GM23248 (cell line): ENCODE measurements at regions not wholly inside any gene's neighbourhood (a gene's known extent, or its start where the extent isn't known, plus 50 kb on each side); places are given as distances from the start of the nearest gene placed in this dataset.

ENCODE experiments used
- DNase-seq: peaks from one replicate; pipeline ENCODE4 v3.0.0-alpha.2; 2015
- H2AFZ ChIP-seq: fragments of 200-600 bp; sonication (generic); 2 replicates; pipeline ENCODE4 v1.6.1; 2016; ENCODE audit warnings: antibody characterized with exemption
- H3F3A ChIP-seq: fragments of 200-600 bp; sonication (generic); 2 replicates; pipeline ENCODE4 v1.6.1; 2016; ENCODE audit warnings: mild to moderate bottlenecking, antibody characterized with exemption, mixed run types; ENCODE audit not compliant: insufficient read depth
- H3K27ac ChIP-seq: fragments of 200-600 bp; sonication (generic); 2 replicates; pipeline ENCODE4 v1.5.1; 2016; ENCODE audit warnings: mild to moderate bottlenecking
- H3K27me3 ChIP-seq: fragments of 200-600 bp; sonication (generic); replicated peaks from 2 replicates; pipeline ENCODE4 v1.6.1; 2016; ENCODE audit warnings: mild to moderate bottlenecking; ENCODE audit not compliant: insufficient read depth
- H3K36me3 ChIP-seq: fragments of 200-600 bp; sonication (generic); 2 replicates; pipeline ENCODE4 v1.6.1; 2016; ENCODE audit warnings: low read depth, mild to moderate bottlenecking
- H3K4me1 ChIP-seq: fragments of 200-600 bp; sonication (generic); 2 replicates; pipeline ENCODE4 v1.6.1; 2016; ENCODE audit warnings: mild to moderate bottlenecking; ENCODE audit not compliant: insufficient read depth
- H3K4me2 ChIP-seq: fragments of 200-600 bp; sonication (generic); one replicate; pipeline ENCODE4 v1.6.1; 2016; ENCODE audit warnings: mild to moderate bottlenecking; ENCODE audit not compliant: unreplicated experiment
- H3K4me3 ChIP-seq: fragments of 200-600 bp; sonication (generic); 2 replicates; pipeline ENCODE4 v1.5.1; 2016; ENCODE audit warnings: mild to moderate bottlenecking
- H3K79me2 ChIP-seq: fragments of 200-600 bp; sonication (generic); 2 replicates; pipeline ENCODE4 v1.6.1; 2016; ENCODE audit warnings: mild to moderate bottlenecking; ENCODE audit not compliant: insufficient read depth
- H3K9ac ChIP-seq: fragments of 200-600 bp; sonication (generic); 2 replicates; pipeline ENCODE4 v1.6.1; 2016; ENCODE audit warnings: mild to moderate bottlenecking
- H3K9me2 ChIP-seq: fragments of 200-600 bp; sonication (generic); 2 replicates; pipeline ENCODE4 v1.6.1; 2016; ENCODE audit warnings: mixed run types, mild to moderate bottlenecking, moderate library complexity; ENCODE audit not compliant: insufficient read depth
- H3K9me3 ChIP-seq: fragments of 200-600 bp; sonication (generic); one replicate; pipeline ENCODE4 v1.6.1; 2017; ENCODE audit warnings: low read depth
- H4K20me1 ChIP-seq: fragments of 200-600 bp; sonication (generic); 2 replicates; pipeline ENCODE4 v1.6.0; 2016; ENCODE audit not compliant: insufficient read depth
- EZH2 ChIP-seq: fragments of 200-600 bp; sonication (generic); IDR thresholded peaks from 2 replicates; pipeline ENCODE4 v1.6.1; 2018; ENCODE audit warnings: antibody characterized with exemption, mild to moderate bottlenecking; ENCODE audit not compliant: insufficient read depth, poor library complexity, severe bottlenecking
- EZH2phosphoT487 ChIP-seq: fragments of 200-600 bp; sonication (generic); IDR thresholded peaks from 2 replicates; pipeline ENCODE4 v1.6.1; 2018; ENCODE audit warnings: antibody characterized with exemption, moderate library complexity, mild to moderate bottlenecking, low read depth; ENCODE audit not compliant: insufficient read depth
- WGBS, 2 experiments: methylation state at CpG; one replicate each; pipeline ENCODE4 v1.1.6; 2015 to 2017; ENCODE audit warnings: low lambda C conversion rate in 2 of 2, low coverage in 1 of 2; ENCODE audit errors: missing lambda C conversion rate in 2 of 2; 5-methylcytosine and 5-hydroxymethylcytosine counted together
- in situ Hi-C: fragments of 300-500 bp; cut with MboI; formaldehyde crosslinking; loops from 2 replicates; pipeline ENCODE4 v1.15.0; 2020

DNA sequence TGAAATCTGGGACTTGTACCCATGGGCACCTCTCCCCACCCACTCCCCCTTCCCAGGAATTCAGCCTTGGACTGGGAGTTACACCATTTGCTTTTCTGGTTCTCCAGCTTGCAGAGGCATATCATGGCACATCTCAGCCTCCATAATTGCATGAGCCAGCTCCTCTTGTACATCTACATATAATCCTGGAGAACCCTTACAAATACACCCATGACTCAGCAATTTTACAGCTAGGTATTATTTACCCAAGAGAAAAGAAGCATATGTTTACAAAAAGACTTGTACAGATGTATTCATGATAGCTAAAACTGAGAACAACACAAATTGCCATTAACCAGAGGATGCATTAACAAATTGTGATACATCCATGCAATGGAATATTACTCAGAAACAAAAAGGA, 58.4 kb downstream of the RPLP1 start:
- Histone ChIP-seq H2AFZ (no peak overlapping the region), H3K4me1 (peaks cover 5% of the 10 kb centered on the region; the same call in 1 of the 2 replicates), H3K27ac (no peak overlapping the region), H3K9me2 (no peaks in the 10 kb centered on the region), H4K20me1 (no peaks in the 10 kb centered on the region), H3K9ac (no peak overlapping the region), H3K9me3 (no peaks in the 10 kb centered on the region), H3K79me2 (no peaks in the 10 kb centered on the region), H3K36me3 (no peaks in the 10 kb centered on the region), H3K27me3 (peaks cover 8% of the 10 kb centered on the region), H3K4me2 (no peak overlapping the region), H3F3A (peaks cover 6% of the 10 kb centered on the region; the same call in 1 of the 2 replicates), H3K4me3 (no peak overlapping the region)
- in situ Hi-C loops = no loop called here
- no peak for DNase-seq
- TF ChIP-seq EZH2phosphoT487 = no peak
- no peak for TF ChIP-seq EZH2

DNA sequence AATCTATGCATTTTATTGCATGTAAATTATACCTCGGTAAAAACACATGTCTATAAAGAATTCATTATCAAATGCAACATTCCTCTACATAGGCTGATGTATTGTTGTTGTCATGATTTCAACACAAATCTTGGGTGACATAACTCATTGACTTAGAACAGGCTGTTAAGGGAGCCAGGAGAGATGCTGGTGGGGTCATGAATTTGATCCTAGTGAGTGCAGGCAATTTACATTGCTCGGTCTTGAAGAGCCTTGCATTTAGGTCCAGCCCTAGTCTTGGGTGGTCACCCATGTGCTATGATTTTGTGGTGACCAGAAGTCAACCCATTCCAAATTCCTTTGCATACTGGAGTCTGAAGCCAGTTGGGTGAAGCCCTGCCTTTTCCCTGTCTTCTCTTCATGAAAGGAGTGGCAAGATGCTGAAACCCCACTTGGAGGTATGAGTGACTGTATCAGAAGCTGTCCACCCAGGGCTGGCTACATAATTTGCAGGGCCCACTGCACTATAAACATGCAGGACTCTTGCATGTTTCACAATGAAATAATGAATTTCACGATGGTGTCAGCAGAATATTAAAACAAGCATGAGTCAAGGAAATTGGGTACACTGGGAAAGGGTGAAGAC, 59.2 kb downstream of the RPLP1 start:
- Histone ChIP-seq H3K4me3 (no peak overlapping the region), H3K36me3 (no peaks in the 10 kb centered on the region), H3K4me2 (no peak overlapping the region), H2AFZ (no peak overlapping the region), H3K9me2 (no peaks in the 10 kb centered on the region), H3K27me3 (peaks cover 11% of the 10 kb centered on the region), H3K9me3 (no peaks in the 10 kb centered on the region), H3K9ac (no peak overlapping the region), H4K20me1 (no peaks in the 10 kb centered on the region), H3K79me2 (no peaks in the 10 kb centered on the region), H3K4me1 (peaks cover 5% of the 10 kb centered on the region; the same call in 1 of the 2 replicates), H3K27ac (no peak overlapping the region), H3F3A (peaks cover 6% of the 10 kb centered on the region; the same call in 1 of the 2 replicates)
- TF ChIP-seq EZH2phosphoT487 (no peak), EZH2 (no peak)
- DNase-seq = no peak
- 60 to 64% methylated on average over 3 of the region's 3 CpGs for WGBS, 2 experiments
- in situ Hi-C loops = no loop called here

DNA sequence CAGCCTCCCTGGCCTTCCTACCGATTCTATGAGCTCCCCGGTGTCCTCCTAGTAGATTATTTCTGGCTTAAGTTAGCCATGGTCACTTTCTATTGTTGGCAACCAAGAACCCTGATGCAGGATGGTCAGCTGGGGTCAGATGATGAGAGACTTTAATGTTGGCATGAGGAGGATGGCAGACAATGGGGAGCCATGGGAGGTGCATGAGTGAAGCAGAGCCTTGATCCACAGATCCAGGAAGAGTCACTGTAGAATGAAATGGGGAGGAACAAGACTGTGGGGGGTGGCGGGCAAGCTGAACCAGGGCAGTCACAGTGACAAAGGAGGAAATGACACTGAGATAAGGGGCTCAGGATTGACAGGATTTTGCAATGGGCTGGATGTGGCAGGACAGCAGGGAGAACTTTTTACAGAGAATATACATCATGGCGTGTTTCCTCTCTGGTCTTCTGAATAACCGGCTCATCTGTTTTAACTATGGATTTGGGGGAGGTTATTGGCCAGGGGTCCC, 60.9 kb downstream of the RPLP1 start:
- Histone ChIP-seq H3K9me3 (no peaks in the 10 kb centered on the region), H4K20me1 (no peaks in the 10 kb centered on the region), H3F3A (peaks cover 6% of the 10 kb centered on the region; the same call in 1 of the 2 replicates), H3K4me1 (peaks cover 5% of the 10 kb centered on the region; the same call in 1 of the 2 replicates), H2AFZ (no peak overlapping the region), H3K27ac (no peak overlapping the region), H3K9ac (no peak overlapping the region), H3K4me2 (no peak overlapping the region), H3K79me2 (no peaks in the 10 kb centered on the region), H3K27me3 (peaks cover 15% of the 10 kb centered on the region), H3K36me3 (no peaks in the 10 kb centered on the region), H3K9me2 (no peaks in the 10 kb centered on the region), H3K4me3 (no peak overlapping the region)
- 54 to 60% methylated on average over 5 of the region's 5 CpGs for WGBS, 2 experiments
- no peak for DNase-seq
- in situ Hi-C loops = no loop called here
- TF ChIP-seq EZH2 = no peak
- no peak for TF ChIP-seq EZH2phosphoT487

DNA sequence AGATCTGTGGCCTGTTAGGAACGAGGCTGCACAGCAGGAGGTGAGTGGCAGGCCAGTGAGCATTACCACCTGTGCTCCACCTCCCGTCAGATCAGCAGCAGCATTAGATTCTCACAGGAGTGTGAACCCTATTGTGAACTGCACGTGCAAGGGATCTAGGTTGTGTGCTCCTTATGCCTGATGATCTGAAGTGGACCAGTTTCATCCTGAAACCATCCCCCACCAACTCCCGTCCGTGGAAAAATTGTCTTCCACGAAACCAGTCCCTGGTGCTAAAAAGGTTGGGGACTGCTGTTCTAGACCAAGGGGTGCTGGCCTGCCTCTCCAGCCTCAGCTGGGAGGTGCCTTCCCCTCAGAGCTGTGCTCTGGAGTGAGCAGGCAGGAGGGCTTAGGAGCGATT, 61.4 kb downstream of the RPLP1 start:
- Histone ChIP-seq H3K36me3 (no peaks in the 10 kb centered on the region), H3K9me3 (no peaks in the 10 kb centered on the region), H3K4me1 (peaks cover 2% of the 10 kb centered on the region; the same call in 1 of the 2 replicates), H2AFZ (no peak overlapping the region), H3K27me3 (peaks cover 20% of the 10 kb centered on the region), H3K4me2 (no peak overlapping the region), H3K9me2 (no peaks in the 10 kb centered on the region), H3K4me3 (no peak overlapping the region), H3K79me2 (no peaks in the 10 kb centered on the region), H4K20me1 (no peaks in the 10 kb centered on the region), H3K27ac (no peak overlapping the region), H3K9ac (no peak overlapping the region), H3F3A (peaks cover 3% of the 10 kb centered on the region; the same call in 1 of the 2 replicates)
- 46 to 59% methylated on average over 7 of the region's 7 CpGs for WGBS, 2 experiments
- in situ Hi-C loops = no loop called here
- no peak for DNase-seq
- TF ChIP-seq EZH2phosphoT487 (no peak), EZH2 (no peak)

DNA sequence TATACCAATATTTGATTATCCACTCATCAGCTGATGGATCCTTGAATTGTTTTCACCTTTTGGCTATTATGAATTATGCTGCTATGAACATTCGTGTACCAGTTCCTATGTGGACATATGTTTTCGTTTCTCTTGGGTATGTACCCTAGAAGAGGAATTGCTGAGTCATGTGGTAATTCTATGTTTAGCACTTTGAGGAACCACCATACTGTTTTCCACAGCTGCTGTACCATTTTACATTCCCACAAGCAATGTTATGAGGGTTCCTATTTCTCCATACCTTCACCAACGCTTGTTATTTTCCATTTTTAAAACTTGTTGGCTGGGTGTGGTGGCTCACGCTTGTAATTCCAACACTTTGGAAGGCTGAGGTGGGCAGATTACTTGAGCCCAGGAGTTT, 62.9 kb downstream of the RPLP1 start:
- Histone ChIP-seq H2AFZ (no peak overlapping the region), H3K36me3 (no peaks in the 10 kb centered on the region), H3K4me2 (no peak overlapping the region), H3K9ac (no peak overlapping the region), H4K20me1 (no peaks in the 10 kb centered on the region), H3F3A (no peaks in the 10 kb centered on the region), H3K9me3 (no peaks in the 10 kb centered on the region), H3K79me2 (no peaks in the 10 kb centered on the region), H3K27ac (no peak overlapping the region), H3K27me3 (peaks cover 32% of the 10 kb centered on the region), H3K4me3 (no peak overlapping the region), H3K9me2 (no peaks in the 10 kb centered on the region), H3K4me1 (no peaks in the 10 kb centered on the region)
- no peak for TF ChIP-seq EZH2phosphoT487
- TF ChIP-seq EZH2 = no peak
- no peak for DNase-seq
- in situ Hi-C loops = no loop called here
- 63 to 68% methylated on average over 4 of the region's 4 CpGs for WGBS, 2 experiments
